PC-9 (cell line): ENCODE measurements at regions not wholly inside any gene's neighbourhood (a gene's known extent, or its start where the extent isn't known, plus 50 kb on each side); places are given as distances from the start of the nearest gene placed in this dataset.
A peak's percentile ranks its signal among the peaks of the same experiment; 100 is the strongest.

Source experiments
- BruUV-seq: library from RNA; stranded (reverse); fragments of 400-500 nt; replicated peaks from 2 replicates; lab custom pipeline; 2021; lab: Mats Ljungman, UMichigan
- CTCF ChIA-PET: fragments of 300-600 bp; sonication (Branson Sonifier 250); formaldehyde crosslinking; loops from one replicate; lab custom pipeline; 2022; ENCODE audit warnings: antibody characterized with exemption; lab: Charles Lee
- POLR2A ChIA-PET: fragments of 300-600 bp; sonication (Branson Sonifier 250); formaldehyde crosslinking; loops from one replicate; lab custom pipeline; 2022; ENCODE audit warnings: antibody characterized with exemption; ENCODE audit not compliant: unreplicated experiment; lab: Charles Lee
- DNase-seq, 2 experiments: peaks; one replicate each; pipeline versions ENCODE4 v3.0.0 to v3.0.0-alpha.2; 2015 to 2022; ENCODE audit warnings: mixed read lengths in 1 of 2
- H2AFZ ChIP-seq: fragments of 200-600 bp; sonication (generic); 2 replicates; pipeline ENCODE4 v1.8.1; 2017; ENCODE audit warnings: antibody characterized with exemption
- H3F3A ChIP-seq: fragments of 200-600 bp; sonication (generic); 2 replicates; pipeline ENCODE4 v1.8.1; 2017; ENCODE audit warnings: antibody characterized with exemption, mild to moderate bottlenecking, low read depth; ENCODE audit not compliant: insufficient read depth
- H3K27ac ChIP-seq: fragments of 200-600 bp; sonication (generic); 2 replicates; pipeline ENCODE4 v1.6.1; 2016; ENCODE audit warnings: mixed run types
- H3K27me3 ChIP-seq: fragments of 200-600 bp; sonication (generic); 2 replicates; pipeline ENCODE4 v1.6.1; 2016; ENCODE audit warnings: low read depth, mixed run types; ENCODE audit not compliant: insufficient read depth
- H3K36me3 ChIP-seq: fragments of 200-600 bp; sonication (generic); 2 replicates; pipeline ENCODE4 v1.6.1; 2016; ENCODE audit warnings: low read depth, mixed run types
- H3K4me1 ChIP-seq: fragments of 200-600 bp; sonication (generic); replicated peaks from 2 replicates; pipeline ENCODE4 v1.6.1; 2016; ENCODE audit warnings: mixed run types; ENCODE audit not compliant: insufficient read depth
- H3K4me2 ChIP-seq: fragments of 200-600 bp; sonication (generic); 2 replicates; pipeline ENCODE4 v1.6.1; 2017; ENCODE audit warnings: mixed run types
- H3K4me3 ChIP-seq: fragments of 200-600 bp; sonication (generic); 2 replicates; pipeline ENCODE4 v1.6.1; 2016; ENCODE audit warnings: mixed run types
- H3K79me2 ChIP-seq: fragments of 200-600 bp; sonication (generic); 2 replicates; pipeline ENCODE4 v1.6.1; 2017; ENCODE audit warnings: low read depth, mixed run types
- H3K9me2 ChIP-seq: fragments of 200-600 bp; sonication (generic); 2 replicates; pipeline ENCODE4 v1.8.1; 2017; ENCODE audit warnings: mild to moderate bottlenecking; ENCODE audit not compliant: insufficient read depth
- H3K9me3 ChIP-seq: fragments of 200-600 bp; sonication (generic); 2 replicates; pipeline ENCODE4 v1.8.1; 2016; ENCODE audit warnings: low read depth; ENCODE audit not compliant: insufficient read depth
- H4K20me1 ChIP-seq: fragments of 200-600 bp; sonication (generic); 2 replicates; pipeline ENCODE4 v1.8.1; 2017; ENCODE audit not compliant: insufficient read depth
- EZH2 ChIP-seq: fragments of 200-600 bp; sonication (generic); IDR thresholded peaks from 2 replicates; pipeline ENCODE4 v1.8.0; 2017; ENCODE audit warnings: antibody characterized with exemption, low read depth
- intact Hi-C: fragments of 100-400 bp; cut with micrococcal nuclease; formaldehyde crosslinking; loops from one replicate; pipeline ENCODE4 v1.10.0; 2022; ENCODE audit not compliant: unreplicated experiment
- TF ChIP-seq, protein P1 (sequence below): fragments of 200-600 bp; sonication (generic); conservative IDR thresholded peaks from 2 replicates; pipeline ENCODE4 v1.6.1; 2017; ENCODE audit warnings: mixed run types, antibody characterized with exemption, mild to moderate bottlenecking, moderate library complexity

DNA sequence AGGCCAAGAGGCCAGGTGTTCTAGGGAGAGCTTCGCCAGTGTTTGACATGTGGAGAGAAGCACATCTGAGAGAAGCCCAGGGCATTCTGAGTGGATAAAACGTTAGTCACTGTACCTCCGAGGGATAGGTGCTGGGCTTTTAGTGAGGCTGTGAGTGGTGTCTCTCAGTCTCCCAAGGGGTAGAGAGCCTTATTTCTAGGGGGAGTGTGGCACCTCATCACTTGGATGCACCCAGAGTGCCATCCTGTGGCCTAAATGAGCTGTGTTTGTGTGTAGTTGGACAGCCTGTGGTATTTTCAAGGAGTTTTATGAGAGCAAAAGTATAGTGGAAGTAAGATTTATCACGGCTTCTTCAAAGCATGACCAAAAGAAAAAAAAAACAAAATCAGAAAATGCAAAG is 1046.9 kb upstream of the WWC1 start:
- CTCF ChIA-PET, result interaction anchor here (0.5 to 0.7 kb wide), 2 partner anchors 50 to 1614 kb away, joined by 3 to 11 read pairs; no protein-coding TSS in a partner anchor

GRCh38 chr5:167245868-167246267 is 1045.6 kb upstream of the WWC1 start:
- TF ChIP-seq, protein P1, sequence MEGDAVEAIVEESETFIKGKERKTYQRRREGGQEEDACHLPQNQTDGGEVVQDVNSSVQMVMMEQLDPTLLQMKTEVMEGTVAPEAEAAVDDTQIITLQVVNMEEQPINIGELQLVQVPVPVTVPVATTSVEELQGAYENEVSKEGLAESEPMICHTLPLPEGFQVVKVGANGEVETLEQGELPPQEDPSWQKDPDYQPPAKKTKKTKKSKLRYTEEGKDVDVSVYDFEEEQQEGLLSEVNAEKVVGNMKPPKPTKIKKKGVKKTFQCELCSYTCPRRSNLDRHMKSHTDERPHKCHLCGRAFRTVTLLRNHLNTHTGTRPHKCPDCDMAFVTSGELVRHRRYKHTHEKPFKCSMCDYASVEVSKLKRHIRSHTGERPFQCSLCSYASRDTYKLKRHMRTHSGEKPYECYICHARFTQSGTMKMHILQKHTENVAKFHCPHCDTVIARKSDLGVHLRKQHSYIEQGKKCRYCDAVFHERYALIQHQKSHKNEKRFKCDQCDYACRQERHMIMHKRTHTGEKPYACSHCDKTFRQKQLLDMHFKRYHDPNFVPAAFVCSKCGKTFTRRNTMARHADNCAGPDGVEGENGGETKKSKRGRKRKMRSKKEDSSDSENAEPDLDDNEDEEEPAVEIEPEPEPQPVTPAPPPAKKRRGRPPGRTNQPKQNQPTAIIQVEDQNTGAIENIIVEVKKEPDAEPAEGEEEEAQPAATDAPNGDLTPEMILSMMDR, result no peak
- no peak for TF ChIP-seq EZH2
- ChIA-PET CTCF (no interaction called here), POLR2A (no interaction called here)
- Histone ChIP-seq H2AFZ (no peak overlapping the region), H3K27ac (no peak overlapping the region), H3K4me1 (no peaks in the 10 kb centered on the region), H3K9me3 (no peaks in the 10 kb centered on the region), H4K20me1 (no peaks in the 10 kb centered on the region), H3K36me3 (no peaks in the 10 kb centered on the region), H3K4me2 (no peak overlapping the region), H3K27me3 (0 out of 2 replicates have a peak, but pooled peaks cover 4% of the 10 kb centered on the region), H3F3A (no peaks in the 10 kb centered on the region), H3K9me2 (no peaks in the 10 kb centered on the region), H3K4me3 (no peak overlapping the region), H3K79me2 (no peaks in the 10 kb centered on the region)
- no TSS peak for BruUV-seq
- DNase-seq, result no peak
- intact Hi-C loops, result no loop called here

More for the DNA sequence above, 1046.9 kb upstream of the WWC1 start:
- Histone ChIP-seq H3F3A (no peaks in the 10 kb centered on the region), H3K9me3 (no peaks in the 10 kb centered on the region), H3K9me2 (no peaks in the 10 kb centered on the region), H3K4me2 (no peak overlapping the region), H2AFZ (no peak overlapping the region), H3K36me3 (no peaks in the 10 kb centered on the region), H3K79me2 (no peaks in the 10 kb centered on the region), H3K27ac (no peak overlapping the region), H4K20me1 (no peaks in the 10 kb centered on the region), H3K27me3 (0 out of 2 replicates have a peak, but pooled peaks cover 4% of the 10 kb centered on the region), H3K4me3 (no peak overlapping the region), H3K4me1 (no peaks in the 10 kb centered on the region)
- peak in 1 of 2 experiments; percentile 6 for DNase-seq
- no TSS peak for BruUV-seq
- intact Hi-C loops, result no loop called here
- POLR2A ChIA-PET, result no interaction called here
- TF ChIP-seq EZH2, result no peak
- TF ChIP-seq, protein P1, result no peak

DNA sequence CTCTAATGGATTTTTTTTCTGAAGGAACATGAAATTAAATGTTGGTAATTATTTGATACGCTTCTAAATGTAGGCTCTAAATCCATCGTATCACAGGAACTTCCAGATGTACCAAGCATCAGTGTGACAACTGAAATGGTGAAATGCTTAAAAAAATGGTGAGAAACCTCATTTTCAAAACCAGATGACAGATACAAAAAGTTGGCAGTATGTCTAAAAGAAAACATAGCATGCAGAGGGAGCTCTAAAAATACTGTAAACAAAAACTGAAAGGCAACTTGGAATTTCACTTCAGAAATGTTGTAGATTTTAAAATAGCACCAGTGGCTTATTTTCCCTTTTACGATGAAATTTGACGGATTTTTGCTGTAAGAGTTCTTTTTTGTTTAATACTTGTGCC is 1043.6 kb upstream of the WWC1 start:
- no peak overlapping the region for H3K27ac ChIP-seq
- H3K4me2 ChIP-seq, result no peak overlapping the region
- 0 out of 2 replicates have a peak, but pooled peaks cover 4% of the 10 kb centered on the region for H3K27me3 ChIP-seq
- POLR2A ChIA-PET, result no interaction called here
- intact Hi-C loops, result no loop called here
- H2AFZ ChIP-seq, result no peak overlapping the region
- no peaks in the 10 kb centered on the region for H3F3A ChIP-seq
- no peaks in the 10 kb centered on the region for H3K79me2 ChIP-seq
- no peak overlapping the region for H3K4me3 ChIP-seq
- no TSS peak for BruUV-seq
- CTCF ChIA-PET, result no interaction called here
- no peaks in the 10 kb centered on the region for H3K9me3 ChIP-seq
- no peaks in the 10 kb centered on the region for H3K36me3 ChIP-seq
- TF ChIP-seq, protein P1, result no peak
- TF ChIP-seq EZH2, result no peak
- H3K9me2 ChIP-seq, result no peaks in the 10 kb centered on the region
- no peak for DNase-seq
- H3K4me1 ChIP-seq, result no peaks in the 10 kb centered on the region
- H4K20me1 ChIP-seq, result no peaks in the 10 kb centered on the region
